Heart left ventricle (tissue), 13 donors: ENCODE measurements at regions not wholly inside any gene's neighbourhood (a gene's known extent, or its start where the extent isn't known, plus 50 kb on each side); places are given as distances from the start of the nearest gene placed in this dataset.

Source experiments
- POLR2A ChIP-seq, 2 donors: fragments of 450-650 bp; IDR thresholded peaks; one replicate each; pipeline ENCODE4 v1.6.1; 2017; ENCODE audit warnings: antibody characterized with exemption in 2 of 2, mild to moderate bottlenecking in 2 of 2, moderate library complexity in 2 of 2
- TF ChIP-seq, protein P1 (sequence below), 12 donors: fragments of 200-600 bp; sonication (generic) in 4 of 12; IDR thresholded peaks; one replicate each; pipeline versions ENCODE4 v1.5.0 to v1.8.0; 2018 to 2022; ENCODE audit warnings: antibody characterized with exemption in 12 of 12, mild to moderate bottlenecking in 5 of 12
- donor health status: ischemic (EF 13 %, LVEDD 7.1; RV severe dilation, severe dysfunction).
- donor health status: DM: no; HTN: yes; CAD: no.
- donor health status: DM: no; HTN: no; CAD: no.
- donor health status: ischemic (EF 25% LVEDD 6.9; RV normal size, moderate dysfunction).
- donor health status: ischemic (EF 25% LVEDD 5.7; RV mildly dilated, moderate dysfunction).
- donor health status: ischemic (EF 35%, LVEDD 5.7; RV mildly dilated, moderate dysfunction).
- donor health status: nonischemic (EF 11% LVEDD 7.7; RV severe dilation, severe dysfunction).
- donor health status: DM: yes; HTN: yes; CAD: no.
- donor health status: PGD.
- donor health status: ischemic (EF 29% LVEDD 5.4; RV normal size, mild dysfunction).
- donor health status: nonischemic (EF 23%, LVEDD 6.1; RV moderate dilation, normal function).

DNA sequence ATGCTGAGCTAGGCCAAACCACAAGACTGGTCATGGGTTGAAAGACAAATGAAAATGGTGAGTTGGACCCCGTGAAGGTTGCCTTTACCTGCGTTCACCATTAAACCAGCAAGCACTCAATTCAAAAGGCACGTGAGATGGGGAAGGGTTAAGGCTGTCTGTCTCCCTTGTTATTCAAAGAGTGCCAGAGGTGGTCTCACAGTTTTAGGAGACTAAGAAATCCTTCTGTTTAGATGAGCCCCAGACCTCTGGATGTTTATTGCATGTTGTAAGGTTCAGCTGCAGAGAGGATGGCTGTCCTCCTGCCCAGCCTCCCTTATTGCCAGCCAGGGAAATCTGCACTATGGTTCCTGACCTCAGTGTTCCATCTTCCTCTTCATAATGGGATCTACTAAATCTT is 498.0 kb upstream of the CELF2 start:
- TF ChIP-seq, protein P1, sequence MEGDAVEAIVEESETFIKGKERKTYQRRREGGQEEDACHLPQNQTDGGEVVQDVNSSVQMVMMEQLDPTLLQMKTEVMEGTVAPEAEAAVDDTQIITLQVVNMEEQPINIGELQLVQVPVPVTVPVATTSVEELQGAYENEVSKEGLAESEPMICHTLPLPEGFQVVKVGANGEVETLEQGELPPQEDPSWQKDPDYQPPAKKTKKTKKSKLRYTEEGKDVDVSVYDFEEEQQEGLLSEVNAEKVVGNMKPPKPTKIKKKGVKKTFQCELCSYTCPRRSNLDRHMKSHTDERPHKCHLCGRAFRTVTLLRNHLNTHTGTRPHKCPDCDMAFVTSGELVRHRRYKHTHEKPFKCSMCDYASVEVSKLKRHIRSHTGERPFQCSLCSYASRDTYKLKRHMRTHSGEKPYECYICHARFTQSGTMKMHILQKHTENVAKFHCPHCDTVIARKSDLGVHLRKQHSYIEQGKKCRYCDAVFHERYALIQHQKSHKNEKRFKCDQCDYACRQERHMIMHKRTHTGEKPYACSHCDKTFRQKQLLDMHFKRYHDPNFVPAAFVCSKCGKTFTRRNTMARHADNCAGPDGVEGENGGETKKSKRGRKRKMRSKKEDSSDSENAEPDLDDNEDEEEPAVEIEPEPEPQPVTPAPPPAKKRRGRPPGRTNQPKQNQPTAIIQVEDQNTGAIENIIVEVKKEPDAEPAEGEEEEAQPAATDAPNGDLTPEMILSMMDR (IDR thresholded peaks at IDR 0.05) = no peak
- TF ChIP-seq POLR2A (IDR thresholded peaks at IDR 0.05) = no peak
